SIG-M5 treated with dmso at 0.1 percent for 504 hours (cell line): ENCODE measurements at regions not wholly inside any gene's neighbourhood (a gene's known extent, or its start where the extent isn't known, plus 50 kb on each side); places are given as distances from the start of the nearest gene placed in this dataset.

Experiments used
- DNase-seq: peaks from one replicate; lab custom pipeline; 2025; ENCODE audit not compliant: unreplicated experiment; lab: John Stamatoyannopoulos, UW

DNA sequence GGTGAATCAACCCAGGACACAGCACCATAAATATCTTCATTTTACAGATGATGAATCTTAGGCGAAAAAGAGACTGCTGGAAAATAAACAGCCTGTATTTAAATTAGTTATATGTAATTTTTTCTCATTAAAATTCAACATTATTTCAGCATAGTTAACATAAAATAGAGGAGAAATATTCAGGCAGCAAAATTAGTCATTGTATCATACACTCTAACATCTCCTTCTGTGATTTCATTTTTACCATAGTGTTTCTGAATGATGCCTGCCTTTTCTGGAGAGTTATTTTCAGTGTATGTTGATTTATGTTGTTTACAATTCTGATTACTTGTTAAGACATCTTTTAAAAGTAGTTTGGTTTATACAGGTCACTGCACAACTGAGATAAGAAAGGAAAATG is 82.3 kb upstream of the KCNIP4 start:
- no peak for DNase-seq

DNA sequence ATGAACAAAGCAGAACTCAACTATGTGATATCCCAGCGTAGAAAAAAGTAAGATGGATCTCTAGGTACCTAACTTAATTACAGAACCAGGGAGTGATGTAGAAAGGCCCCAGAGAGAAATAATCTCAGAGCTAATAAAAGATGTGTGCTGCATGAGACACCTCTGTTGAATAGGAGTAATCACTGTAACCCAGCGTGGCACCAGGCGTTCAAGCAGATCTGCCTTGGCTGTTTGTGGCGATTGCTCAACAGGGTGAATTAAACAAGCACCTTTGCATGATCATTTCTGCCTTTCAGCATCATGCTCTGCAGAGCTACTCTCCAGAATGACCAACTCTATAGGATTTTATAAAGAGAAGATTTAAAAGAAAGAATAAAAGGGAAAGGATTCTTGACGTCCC is 81.7 kb upstream of the KCNIP4 start:
- DNase-seq, result no peak

DNA sequence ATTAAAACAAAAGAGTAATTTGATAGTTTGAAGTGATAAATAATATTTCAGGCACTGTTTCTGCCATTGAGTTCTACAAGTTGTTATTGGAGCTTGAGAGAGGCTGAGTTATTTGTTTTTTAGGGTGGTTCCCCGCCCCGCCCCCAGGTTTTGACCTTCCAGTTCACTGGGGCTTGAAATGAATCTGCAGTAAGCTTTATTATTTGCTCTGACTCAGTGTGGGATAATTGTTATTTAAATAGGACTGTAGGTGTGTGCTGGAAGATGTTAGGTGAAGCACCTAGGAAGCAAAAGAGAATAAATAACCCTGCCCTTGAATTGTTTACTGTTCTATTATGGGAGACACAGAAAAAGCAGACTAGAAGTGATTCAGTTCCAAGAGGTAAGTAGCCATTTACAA is 81.2 kb upstream of the KCNIP4 start:
- peak; percentile 4 for DNase-seq

DNA sequence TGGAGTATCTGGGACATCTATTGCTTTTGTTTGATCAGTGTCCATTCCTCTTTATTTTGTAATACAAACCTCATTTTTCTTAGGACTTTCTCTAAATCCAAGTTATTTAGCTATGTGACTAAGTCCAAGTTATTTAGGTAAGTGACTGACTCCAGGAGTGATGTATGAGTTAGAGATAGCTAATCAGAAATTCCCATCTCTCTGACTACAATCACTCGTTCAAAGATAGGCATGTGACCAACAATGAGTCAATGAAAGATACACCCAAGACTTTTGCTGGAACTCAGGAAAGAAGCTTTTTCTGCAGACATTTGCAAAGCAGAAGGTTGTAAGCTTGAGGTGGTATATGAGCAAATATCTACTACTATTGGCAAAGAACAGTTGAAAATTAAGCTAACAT is 72.5 kb upstream of the KCNIP4 start:
- DNase-seq, result no peak

DNA sequence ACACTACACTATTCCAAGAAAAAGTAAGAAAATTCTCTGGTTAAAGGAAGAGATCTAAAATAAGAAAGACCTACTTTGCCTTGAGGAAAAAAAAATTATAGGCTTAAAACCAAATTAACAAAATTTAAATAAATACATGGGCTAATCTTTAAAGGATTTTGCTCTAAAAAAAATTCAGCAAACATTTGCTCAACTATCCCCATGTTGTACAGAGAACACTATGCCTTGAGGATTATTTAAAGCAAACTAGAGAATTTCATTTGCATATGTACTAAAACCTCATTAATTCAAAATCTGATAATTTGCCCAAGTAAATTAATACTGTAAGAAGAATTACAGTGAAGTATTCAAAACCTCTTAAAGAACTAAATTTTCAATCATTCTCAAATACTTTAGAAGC is 71.6 kb upstream of the KCNIP4 start:
- DNase-seq, result no peak

DNA sequence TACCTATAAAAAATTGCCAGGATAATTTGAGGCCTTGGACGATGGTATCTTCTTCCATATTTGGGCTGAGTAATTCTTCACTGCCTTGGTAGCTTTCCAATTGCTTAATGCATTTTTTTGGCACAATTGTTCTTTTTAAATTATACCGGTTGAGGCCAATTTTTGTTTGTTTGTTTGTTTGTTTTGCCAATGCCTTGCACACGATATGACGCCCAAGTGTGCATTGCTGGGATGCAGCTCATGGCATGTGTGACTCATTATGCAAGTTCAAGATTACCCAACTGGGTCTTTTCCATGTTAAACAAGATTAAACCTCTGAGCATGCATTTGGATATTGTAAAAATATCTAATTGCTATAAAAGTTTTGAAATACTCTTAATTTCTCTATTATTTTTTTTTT is 71.1 kb upstream of the KCNIP4 start:
- no peak for DNase-seq

DNA sequence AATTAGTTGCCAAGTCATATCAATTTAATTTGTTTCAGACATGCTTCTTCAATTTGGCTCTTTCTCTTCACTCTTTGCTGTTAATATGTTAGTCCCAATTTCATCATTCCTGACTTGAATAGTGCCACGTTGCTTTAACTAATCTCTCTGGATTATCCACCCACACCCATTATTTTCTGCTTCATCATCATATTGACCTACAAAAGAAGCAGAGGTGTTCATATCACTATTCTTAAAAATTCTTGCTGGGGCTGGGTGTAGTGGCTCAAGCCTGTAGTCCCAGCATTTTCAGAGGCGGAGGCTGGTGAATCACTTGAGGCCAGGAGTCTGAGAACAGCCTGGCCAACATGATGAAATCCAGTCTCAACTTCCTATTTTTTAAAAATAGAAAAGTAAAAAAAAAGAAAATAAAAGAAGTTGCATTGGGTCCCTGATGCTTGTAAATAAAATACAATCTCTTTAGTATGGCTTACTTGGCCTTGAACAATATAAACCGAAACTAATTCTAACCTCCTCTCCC is 65.7 kb upstream of the KCNIP4 start:
- no peak for DNase-seq

DNA sequence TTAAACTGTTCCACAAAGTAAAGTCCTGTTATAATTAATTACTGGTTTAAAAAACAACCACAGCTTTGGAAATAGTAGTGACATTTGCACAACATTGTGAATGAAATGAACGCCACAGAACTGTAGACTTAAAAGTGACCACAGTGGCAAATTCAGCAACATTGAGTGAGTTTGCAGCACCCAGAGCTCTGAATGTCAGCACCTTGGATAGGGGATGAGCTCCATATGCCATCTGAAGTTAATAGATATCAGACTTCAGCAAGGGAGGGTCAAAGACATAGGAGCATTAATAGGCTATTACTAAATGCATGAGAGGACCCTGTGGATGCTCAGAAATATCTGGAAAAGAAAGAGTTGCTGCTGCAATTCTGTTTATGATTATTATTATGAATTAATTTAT is 55.3 kb upstream of the KCNIP4 start:
- DNase-seq, result no peak
